ENCODE measurements at regions not wholly inside any gene's neighbourhood (a gene's known extent, or its start where the extent isn't known, plus 50 kb on each side); places are given as distances from the start of the nearest gene placed in this dataset.

DNA sequence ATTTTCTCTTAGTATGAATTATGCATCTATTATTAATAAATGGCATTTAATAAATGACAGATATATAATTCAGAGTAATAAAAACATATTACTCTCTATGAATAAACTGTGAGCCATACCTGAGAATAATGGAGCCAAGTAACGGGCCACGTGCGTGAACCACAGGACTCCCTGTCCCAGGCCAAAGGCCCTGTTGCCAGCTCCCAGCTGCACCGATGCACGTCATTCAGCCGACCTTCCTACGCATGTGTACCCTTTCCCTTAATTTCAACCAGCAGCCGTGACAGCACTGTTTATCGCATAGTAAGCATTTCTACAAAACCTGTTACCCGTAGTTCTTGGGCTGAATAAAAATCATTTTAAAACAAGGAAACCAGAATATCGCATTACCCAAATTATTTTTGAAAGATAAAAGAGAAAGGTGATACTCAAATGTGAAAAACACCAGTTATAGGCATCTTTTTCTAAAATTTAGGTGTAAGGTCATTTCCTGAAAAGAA lies 827.2 kb upstream of the FRG1 start:
- TF ChIP-seq, protein P1, sequence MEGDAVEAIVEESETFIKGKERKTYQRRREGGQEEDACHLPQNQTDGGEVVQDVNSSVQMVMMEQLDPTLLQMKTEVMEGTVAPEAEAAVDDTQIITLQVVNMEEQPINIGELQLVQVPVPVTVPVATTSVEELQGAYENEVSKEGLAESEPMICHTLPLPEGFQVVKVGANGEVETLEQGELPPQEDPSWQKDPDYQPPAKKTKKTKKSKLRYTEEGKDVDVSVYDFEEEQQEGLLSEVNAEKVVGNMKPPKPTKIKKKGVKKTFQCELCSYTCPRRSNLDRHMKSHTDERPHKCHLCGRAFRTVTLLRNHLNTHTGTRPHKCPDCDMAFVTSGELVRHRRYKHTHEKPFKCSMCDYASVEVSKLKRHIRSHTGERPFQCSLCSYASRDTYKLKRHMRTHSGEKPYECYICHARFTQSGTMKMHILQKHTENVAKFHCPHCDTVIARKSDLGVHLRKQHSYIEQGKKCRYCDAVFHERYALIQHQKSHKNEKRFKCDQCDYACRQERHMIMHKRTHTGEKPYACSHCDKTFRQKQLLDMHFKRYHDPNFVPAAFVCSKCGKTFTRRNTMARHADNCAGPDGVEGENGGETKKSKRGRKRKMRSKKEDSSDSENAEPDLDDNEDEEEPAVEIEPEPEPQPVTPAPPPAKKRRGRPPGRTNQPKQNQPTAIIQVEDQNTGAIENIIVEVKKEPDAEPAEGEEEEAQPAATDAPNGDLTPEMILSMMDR (IDR thresholded peaks at IDR 0.05): no peak
- no peak for TF ChIP-seq POLR2A (IDR thresholded peaks at IDR 0.05)

Measured in lower leg skin (tissue), 3 donors.